GM12878 (cell line): ENCODE measurements at regions not wholly inside any gene's neighbourhood (a gene's known extent, or its start where the extent isn't known, plus 50 kb on each side); places are given as distances from the start of the nearest gene placed in this dataset.

Experiments used
- ATAC-seq: fragments of 200-7000 bp; cut with Tn5 transposase; 3 replicates; pipeline ENCODE4 v1.9.1; 2020; ENCODE audit warnings: mild to moderate bottlenecking, moderate library complexity
- BruUV-seq: library from RNA; stranded (reverse); fragments of 400-500 nt; replicated peaks from 2 replicates; lab custom pipeline; 2021; lab: Mats Ljungman, UMichigan
- CTCF ChIA-PET: fragments of 300-600 bp; sonication (Branson Sonifier 250); formaldehyde crosslinking; extraction: SDS; loops from one replicate; lab custom pipeline; 2021; ENCODE audit warnings: inconsistent platforms; lab: Yijun Ruan, JAX
- POLR2A ChIA-PET: fragments of 350-600 bp; formaldehyde crosslinking; extraction: SDS; loops from one replicate; lab custom pipeline; 2021; ENCODE audit warnings: inconsistent platforms; lab: Charles Lee
- RAD21 ChIA-PET: fragments of 300-600 bp; sonication (Branson Sonifier 250); formaldehyde crosslinking; loops from one replicate; lab custom pipeline; 2023; ENCODE audit warnings: antibody characterized with exemption; ENCODE audit not compliant: unreplicated experiment; lab: Charles Lee
- SMC1A ChIA-PET: fragments of 300-600 bp; sonication (Branson Sonifier 250); formaldehyde crosslinking; loops from one replicate; lab custom pipeline; 2023; ENCODE audit not compliant: unreplicated experiment, uncharacterized antibody; lab: Charles Lee
- DNase-seq: peaks from one replicate; pipeline ENCODE4 v3.0.0-alpha.2; 2011; ENCODE audit warnings: low read depth, low spot score
- FAIRE-seq: peaks from 3 replicates; lab custom pipeline; 2011; peaks lifted over from hg19 to GRCh38; lab: Jason Lieb, UNC
- H2AFZ ChIP-seq: 2 replicates; pipeline ENCODE4 v1.6.0; 2011; ENCODE audit warnings: low read depth, low read length, control low read depth; ENCODE audit not compliant: control insufficient read depth
- H3K27ac ChIP-seq: 2 replicates; pipeline ENCODE4 v1.5.1; 2011; ENCODE audit warnings: control low read depth; ENCODE audit not compliant: control insufficient read depth, insufficient read depth
- H3K27me3 ChIP-seq, 2 experiments: replicated peaks in 1 of 2; 2 replicates each; pipeline versions ENCODE4 v1.6.0 to v1.6.1; 2011; ENCODE audit warnings: low read length in 1 of 2; ENCODE audit not compliant: control insufficient read depth in 2 of 2, insufficient read depth in 2 of 2
- H3K36me3 ChIP-seq, 2 experiments: 2 replicates each; pipeline ENCODE4 v1.5.1; 2011; ENCODE audit warnings: low read length in 1 of 2; ENCODE audit not compliant: control insufficient read depth in 2 of 2, insufficient read depth in 2 of 2
- H3K4me1 ChIP-seq: 2 replicates; pipeline ENCODE4 v1.6.1; 2011; ENCODE audit warnings: mild to moderate bottlenecking, low read length, moderate library complexity, mixed read lengths; ENCODE audit not compliant: control insufficient read depth, insufficient read depth
- H3K4me2 ChIP-seq: 2 replicates; pipeline ENCODE4 v1.6.0; 2011; ENCODE audit warnings: control low read depth; ENCODE audit not compliant: control insufficient read depth, insufficient read depth
- H3K4me3 ChIP-seq: fragments of 200-600 bp; sonication (generic); 2 replicates; pipeline ENCODE4 v1.5.1; 2016
- H3K79me2 ChIP-seq: 2 replicates; pipeline ENCODE4 v1.6.0; 2011; ENCODE audit warnings: low read length; ENCODE audit not compliant: control insufficient read depth, insufficient read depth
- H3K9ac ChIP-seq: 2 replicates; pipeline ENCODE4 v1.8.0; 2011; ENCODE audit warnings: low read length, control low read depth, mixed read lengths; ENCODE audit not compliant: control insufficient read depth, insufficient read depth
- H3K9me3 ChIP-seq: replicated peaks from 3 replicates; pipeline ENCODE4 v1.5.1; 2011; ENCODE audit warnings: mild to moderate bottlenecking, low read length; ENCODE audit not compliant: control insufficient read depth, insufficient read depth
- H4K20me1 ChIP-seq: 2 replicates; pipeline ENCODE4 v1.6.0; 2011; ENCODE audit not compliant: control insufficient read depth, insufficient read depth
- CTCF ChIP-seq, 3 experiments: IDR thresholded peaks in 2 of 3; conservative IDR thresholded peaks in 1 of 3; 2 replicates each; pipeline ENCODE4 v1.5.1; 2011; ENCODE audit warnings: low read depth in 3 of 3, low read length in 3 of 3, mild to moderate bottlenecking in 3 of 3, control low read depth in 2 of 3, moderate library complexity in 2 of 3, inconsistent platforms in 1 of 3, mixed read lengths in 1 of 3; ENCODE audit not compliant: control insufficient read depth in 2 of 3, insufficient read depth in 1 of 3; ENCODE audit errors: extremely low read depth in 1 of 3
- ELK1 ChIP-seq: IDR thresholded peaks from 2 replicates; pipeline ENCODE4 v1.6.1; 2012; ENCODE audit warnings: low read depth, low read length, improper control_type of control experiment
- EP300 ChIP-seq, 2 experiments: fragments of 150-350 bp in 1 of 2; IDR thresholded peaks; 2 replicates each; pipeline ENCODE4 v1.6.1; 2011 to 2012; ENCODE audit warnings: low read depth in 2 of 2, low read length in 2 of 2, borderline replicate concordance in 1 of 2, improper control_type of control experiment in 1 of 2, inconsistent platforms in 1 of 2; ENCODE audit not compliant: control insufficient read depth in 1 of 2
- IRF3 ChIP-seq: fragments of 450-650 bp; IDR thresholded peaks from 2 replicates; pipeline ENCODE4 v1.6.1; 2014; ENCODE audit warnings: mild to moderate bottlenecking
- NR2F1 ChIP-seq: fragments of 450-650 bp; conservative IDR thresholded peaks from 2 replicates; pipeline ENCODE4 v1.6.1; 2017; ENCODE audit warnings: mild to moderate bottlenecking
- ZNF687 ChIP-seq: fragments of 450-650 bp; IDR thresholded peaks from 2 replicates; pipeline ENCODE4 v1.6.1; 2017; ENCODE audit warnings: mild to moderate bottlenecking, moderate library complexity
- in situ Hi-C: fragments of 300-500 bp; cut with MboI; formaldehyde crosslinking; loops from 9 replicates; pipeline ENCODE4 v1.14.3; 2018; ENCODE audit warnings: mixed read lengths
- intact Hi-C: fragments of 100-400 bp; cut with micrococcal nuclease; formaldehyde crosslinking; loops from one replicate; pipeline ENCODE4 v1.14.2; 2022; ENCODE audit not compliant: unreplicated experiment

GRCh38 chr5:100142607-100143006 lies 392.6 kb upstream of the FAM174A start:
- H3K4me1 ChIP-seq, result no peaks in the 10 kb centered on the region
- no peaks in the 10 kb centered on the region for H3K36me3 ChIP-seq
- in situ Hi-C loops (no loop called here), intact Hi-C loops (no loop called here)
- TF ChIP-seq CTCF (IDR thresholded peaks at IDR 0.05 in 2 of 3, conservative IDR thresholded peaks at IDR 0.05 in 1 of 3; ENCODE audit: control insufficient read depth in 2 of 3, extremely low read depth in 1 of 3, insufficient read depth in 1 of 3, low read depth in 3 of 3, low read length in 3 of 3) (no peak), ELK1 (no peak), IRF3 (no peak), ZNF687 (no peak), NR2F1 (no peak), EP300 (IDR thresholded peaks at IDR 0.05; ENCODE audit: borderline replicate concordance in 1 of 2, control insufficient read depth in 1 of 2, low read depth in 2 of 2, low read length in 2 of 2) (no peak)
- no peak overlapping the region for H3K4me2 ChIP-seq
- no peaks in the 10 kb centered on the region for H3K27me3 ChIP-seq
- H4K20me1 ChIP-seq, result no peaks in the 10 kb centered on the region
- DNase-seq (no peak), ATAC-seq (no peak), FAIRE-seq (no peak)
- SMC1A ChIA-PET, result no interaction called here
- no peak overlapping the region for H3K27ac ChIP-seq
- H3K9me3 ChIP-seq, result no peaks in the 10 kb centered on the region
- no TSS peak for BruUV-seq
- CTCF ChIA-PET, result no interaction called here
- POLR2A ChIA-PET, result no interaction called here
- RAD21 ChIA-PET, result no interaction called here
- H3K79me2 ChIP-seq, result no peaks in the 10 kb centered on the region
- H2AFZ ChIP-seq, result no peak overlapping the region
- H3K9ac ChIP-seq, result no peak overlapping the region
- H3K4me3 ChIP-seq, result no peak overlapping the region
